HG02623 (cell line): ENCODE measurements at regions not wholly inside any gene's neighbourhood (a gene's known extent, or its start where the extent isn't known, plus 50 kb on each side); places are given as distances from the start of the nearest gene placed in this dataset.

Experiments
- ATAC-seq: cut with Tn5 transposase; IDR thresholded peaks from one replicate; pipeline ENCODE4 v1.9.1; 2021; ENCODE audit warnings: moderate library complexity; ENCODE audit not compliant: unreplicated experiment

DNA sequence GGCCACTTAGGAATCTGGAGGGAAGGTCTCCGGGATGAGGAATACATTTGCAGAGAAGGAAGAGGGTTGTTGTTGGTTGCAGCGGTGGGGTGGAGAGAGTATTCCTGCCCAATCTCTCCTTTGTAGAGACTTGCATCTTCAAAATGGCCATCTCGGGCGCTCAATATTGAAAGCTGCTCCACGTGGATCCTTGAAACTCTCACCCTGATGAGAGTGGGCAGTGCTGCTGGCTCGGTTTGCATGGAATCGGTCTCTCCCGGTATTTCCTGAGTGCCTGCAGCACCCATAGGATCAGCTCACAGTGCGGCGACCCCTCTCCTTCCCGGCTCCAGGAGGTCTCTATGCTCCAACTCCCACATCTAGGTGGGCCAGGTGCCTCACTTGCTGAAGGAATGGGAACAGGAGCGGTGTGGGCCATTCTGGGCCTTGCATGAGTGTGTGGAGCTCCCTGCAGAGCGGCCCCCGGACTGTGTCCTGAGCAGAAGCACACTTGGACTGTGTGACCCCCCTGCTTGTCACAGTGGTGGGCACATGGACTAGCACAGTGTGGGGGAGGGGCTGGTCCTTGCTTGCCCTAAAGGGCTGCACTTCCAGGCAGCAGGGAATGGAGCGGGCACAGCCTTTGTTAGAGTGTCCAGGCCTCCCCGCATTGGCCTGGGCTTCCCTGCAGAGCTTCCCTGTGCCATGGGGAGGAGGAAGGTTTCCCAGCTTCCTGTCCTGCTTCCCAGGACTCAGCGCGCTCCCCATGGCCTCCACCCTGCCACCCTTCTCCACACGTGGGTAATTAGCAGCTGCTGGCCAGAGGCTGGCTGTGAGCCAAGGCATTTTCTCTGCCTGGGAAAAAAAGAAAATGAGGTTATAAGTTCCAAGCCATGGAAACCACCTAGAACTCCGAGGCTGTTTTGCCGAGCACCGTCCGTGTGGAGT, 139.3 kb downstream of the IRF8 start:
- no peak for ATAC-seq

DNA sequence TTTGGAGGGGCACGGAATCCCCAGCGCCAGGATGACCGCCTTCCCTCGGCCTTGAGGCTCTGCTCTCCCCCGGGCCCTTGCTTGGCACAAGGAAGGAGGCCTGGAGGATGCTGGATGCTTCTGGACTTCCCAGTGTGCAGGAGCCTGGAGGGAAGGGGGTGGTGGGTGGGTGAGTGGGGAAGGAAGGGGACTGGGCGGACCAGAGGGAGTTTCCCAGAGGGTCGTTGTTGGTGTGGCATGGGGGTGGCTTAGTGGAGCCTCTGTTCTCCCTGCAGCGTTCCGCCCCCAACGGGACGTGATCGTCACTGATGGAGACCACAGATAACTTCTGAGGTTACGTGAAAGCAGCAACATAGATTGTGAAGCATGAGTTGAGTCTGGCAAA, 140.0 kb downstream of the IRF8 start:
- no peak for ATAC-seq

DNA sequence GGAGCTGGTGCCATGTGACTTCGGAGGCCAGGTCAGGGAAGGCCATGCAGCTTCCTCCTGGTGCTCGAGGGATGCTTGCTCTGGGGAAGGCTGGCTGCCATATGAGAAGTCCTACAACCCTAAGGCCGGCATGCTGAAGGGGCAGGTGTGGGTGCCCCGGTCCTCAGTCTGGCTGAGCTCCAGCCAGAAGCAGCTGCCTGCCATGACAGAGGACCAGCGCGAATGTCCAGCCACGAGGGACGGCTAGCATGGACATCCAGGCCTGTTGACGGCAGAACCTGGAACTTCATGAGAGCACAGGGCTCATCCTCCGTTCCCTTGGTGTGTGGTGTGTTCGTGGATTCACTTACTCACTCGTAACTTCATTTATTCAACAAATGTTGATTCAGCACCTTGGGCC, 140.6 kb downstream of the IRF8 start:
- ATAC-seq = no peak

DNA sequence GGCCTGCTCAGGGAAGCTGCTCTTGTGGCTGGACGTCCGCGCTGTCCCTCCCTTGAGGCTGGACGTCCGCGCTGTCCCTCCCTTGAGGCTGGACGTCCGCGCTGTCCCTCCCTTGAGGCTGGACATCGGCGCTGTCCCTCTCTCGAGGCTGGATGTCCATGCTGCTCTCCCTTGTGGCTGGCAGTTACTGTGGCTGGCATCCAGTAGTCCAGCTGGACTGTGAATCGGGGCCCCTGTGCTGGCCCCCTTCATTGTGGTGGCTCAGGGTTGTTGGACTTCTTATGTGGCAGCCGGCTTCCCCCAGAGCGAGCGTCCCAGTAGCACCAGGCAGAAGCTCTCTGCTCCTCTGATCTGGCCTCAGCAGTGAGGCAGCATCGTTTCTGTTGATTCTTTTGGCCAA, 141.5 kb downstream of the IRF8 start:
- no peak for ATAC-seq

DNA sequence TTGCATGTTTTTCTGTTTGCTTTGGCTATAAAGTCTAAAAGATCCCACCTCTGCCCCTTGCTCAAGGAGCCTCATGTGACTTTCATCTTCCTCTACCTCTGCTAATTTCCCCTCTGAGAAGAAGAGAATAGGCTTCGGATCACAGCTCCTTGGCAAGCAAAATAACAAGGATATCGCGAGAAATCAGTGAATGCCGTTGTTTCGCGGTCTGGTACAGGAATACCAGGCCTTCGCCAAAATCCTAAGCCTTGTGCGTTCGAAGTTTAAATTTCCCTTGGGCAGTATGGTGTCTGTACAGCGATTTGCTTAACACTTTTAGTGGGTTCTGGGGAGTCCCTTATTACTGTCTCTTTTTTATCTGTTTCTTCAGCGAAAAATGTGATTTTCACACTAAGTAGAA, 142.3 kb downstream of the IRF8 start:
- no peak for ATAC-seq

DNA sequence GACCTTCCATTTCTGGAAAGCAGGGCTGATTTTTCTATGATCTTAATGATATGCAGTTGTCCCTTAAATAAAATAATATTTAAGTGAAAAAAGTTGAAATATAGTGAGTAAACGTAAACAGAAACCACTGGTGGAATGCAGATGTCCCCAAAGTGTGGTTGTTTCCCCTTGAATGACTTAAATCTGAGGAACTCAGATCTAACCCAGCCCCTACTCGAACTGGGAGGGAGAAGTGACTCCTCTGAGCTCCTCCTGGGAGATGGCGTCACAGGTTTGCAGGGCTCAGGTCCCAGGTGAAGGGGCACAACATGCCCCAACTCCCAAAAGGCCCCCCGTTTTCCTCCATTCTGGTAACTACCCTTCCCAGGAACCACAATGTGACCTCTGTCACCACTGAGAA, 142.8 kb downstream of the IRF8 start:
- no peak for ATAC-seq

DNA sequence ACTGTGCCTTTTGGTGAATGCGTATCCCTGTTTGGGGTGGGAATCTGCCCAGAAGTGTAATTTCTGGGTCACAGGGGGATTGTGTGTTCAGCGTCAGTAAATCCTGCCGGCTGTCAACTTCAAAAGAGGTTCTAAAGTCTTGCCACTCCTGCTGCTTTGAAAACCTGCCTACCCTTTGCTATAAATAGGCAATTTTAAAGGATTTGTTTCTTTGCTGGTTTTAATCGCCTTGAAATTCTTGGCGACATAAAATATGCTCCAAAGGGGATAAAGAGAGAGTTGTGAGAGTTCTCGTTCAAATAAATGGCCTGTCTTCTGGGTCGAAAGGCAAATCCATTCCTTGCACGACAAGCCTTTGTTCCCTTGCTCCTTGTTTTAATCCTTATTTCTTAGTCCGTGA, 143.4 kb downstream of the IRF8 start:
- ATAC-seq = no peak

DNA sequence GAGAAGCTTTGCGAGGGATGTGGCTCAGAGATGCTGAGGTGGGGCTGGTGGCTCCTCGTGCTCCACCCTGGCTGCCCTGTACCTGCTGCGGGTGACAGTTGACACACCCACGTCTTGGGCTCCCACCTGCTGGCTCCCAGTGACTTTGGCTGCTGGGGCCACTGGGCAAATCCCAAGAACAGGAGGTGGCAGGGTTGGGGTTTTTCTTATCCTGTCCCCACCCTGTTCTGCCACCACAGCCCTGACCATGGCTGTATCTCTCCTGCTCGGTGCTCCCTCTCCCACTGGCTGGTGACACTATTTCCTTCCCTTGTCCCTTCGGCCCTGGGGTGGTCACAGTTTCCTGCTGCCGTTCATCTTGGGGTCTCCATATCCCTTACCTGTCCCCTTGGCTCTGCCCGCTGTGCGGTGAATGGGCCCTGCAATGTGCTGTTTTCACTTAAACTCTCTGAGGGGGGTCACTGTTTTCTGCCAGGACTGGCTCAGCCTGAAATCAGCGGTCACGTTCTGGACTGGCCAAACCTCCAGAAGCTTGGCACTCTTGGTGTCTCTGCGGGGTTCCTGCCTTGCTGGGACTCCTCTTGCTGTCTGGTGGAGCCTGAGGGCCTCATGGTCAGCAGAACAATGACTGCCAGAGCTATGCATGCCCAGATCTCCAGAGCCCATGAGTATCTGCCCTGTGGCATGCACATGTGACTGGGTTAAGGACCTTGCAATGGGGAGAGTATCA, 144.2 kb downstream of the IRF8 start:
- ATAC-seq = no peak

DNA sequence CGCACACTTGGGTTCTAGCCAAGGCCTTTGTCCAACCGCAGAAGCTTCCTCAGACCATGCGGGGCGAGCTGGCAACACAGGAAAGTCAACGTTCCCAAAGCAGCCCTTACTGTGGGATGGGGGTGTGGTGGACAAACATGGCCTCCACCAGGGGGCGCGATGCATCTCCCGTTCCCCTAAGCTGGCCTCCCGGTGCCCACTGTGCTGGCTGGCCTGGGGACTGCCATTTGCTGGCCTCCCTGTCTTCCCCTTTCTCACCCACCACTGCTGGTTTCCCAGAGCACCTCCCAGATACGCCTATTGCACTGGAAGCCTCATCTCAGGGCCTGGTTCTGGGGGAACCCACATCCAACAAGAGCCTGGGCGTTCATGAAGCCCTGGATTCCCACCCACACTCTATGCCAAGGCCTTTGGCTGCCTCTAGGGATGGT, 145.3 kb downstream of the IRF8 start:
- ATAC-seq = no peak

DNA sequence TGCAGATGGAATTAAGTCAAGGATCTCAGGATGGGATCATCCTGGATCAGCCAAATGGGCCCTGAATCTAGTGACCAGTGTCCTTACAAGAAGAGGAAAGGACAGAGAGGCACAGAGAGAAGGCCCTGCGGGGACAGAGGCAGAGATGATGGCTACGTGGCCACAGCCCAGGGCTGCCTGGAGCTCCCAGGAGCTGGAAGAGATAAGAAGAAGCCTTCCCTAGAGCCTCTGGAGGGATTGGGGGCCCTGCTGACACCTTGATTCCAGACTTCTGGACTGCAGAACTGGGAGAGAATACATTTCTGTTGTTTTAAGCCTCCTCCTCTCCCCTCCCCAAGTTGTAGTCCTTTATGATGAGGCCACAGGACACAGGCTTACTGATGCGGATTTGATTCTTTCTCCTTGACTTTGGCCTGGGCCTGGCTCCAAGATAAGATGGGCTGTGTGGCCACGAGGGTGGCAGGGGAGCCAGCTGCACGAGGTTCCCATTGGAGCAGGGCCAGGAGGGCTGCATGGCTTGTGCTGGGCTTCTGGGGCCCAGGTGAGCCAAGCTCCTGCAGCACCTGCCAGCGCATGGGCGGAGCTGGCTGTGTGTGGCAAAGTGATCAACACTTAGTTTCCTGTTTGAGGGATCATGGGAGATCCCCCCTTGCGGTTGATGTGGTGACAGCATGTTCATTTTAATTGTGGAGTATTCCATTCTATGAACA, 146.1 kb downstream of the IRF8 start:
- no peak for ATAC-seq

DNA sequence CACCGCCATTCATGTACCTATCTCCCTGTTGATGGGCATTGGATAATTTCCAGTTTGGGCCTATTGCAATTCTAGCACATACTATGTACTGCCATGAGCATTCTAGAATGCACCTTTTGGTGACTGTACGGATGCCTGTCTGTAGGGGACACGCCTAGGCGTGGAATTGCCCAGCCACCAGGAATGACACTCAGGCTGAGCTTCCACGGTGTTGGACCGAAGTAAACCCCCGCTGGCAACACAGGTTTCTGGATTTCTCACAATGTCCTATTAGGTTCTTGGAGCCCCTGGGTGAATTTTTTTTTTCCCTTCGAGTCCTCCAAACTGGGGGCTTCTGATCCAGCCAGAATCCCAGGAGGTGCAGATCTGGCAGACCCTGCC, 146.6 kb downstream of the IRF8 start:
- ATAC-seq = no peak

DNA sequence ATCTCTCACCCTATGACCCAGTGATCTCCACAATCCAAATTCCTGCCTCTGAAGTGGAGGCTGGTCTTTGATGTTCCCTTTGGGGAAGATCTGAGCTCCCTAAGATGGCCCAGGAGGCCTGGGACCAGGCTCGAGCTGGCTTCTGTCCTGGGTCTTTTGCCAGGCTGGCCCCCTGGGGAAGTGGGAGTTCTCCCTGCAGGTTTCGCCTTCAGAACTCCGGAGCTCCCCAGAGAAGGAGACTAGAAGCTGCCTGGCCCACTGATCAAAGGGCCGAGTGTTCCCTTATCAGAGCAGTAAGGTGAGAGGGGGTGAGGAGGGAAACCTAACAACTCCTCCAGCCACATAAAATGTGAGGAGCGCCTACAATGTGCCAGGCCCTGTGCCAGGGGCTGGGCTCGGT, 147.1 kb downstream of the IRF8 start:
- ATAC-seq = no peak

DNA sequence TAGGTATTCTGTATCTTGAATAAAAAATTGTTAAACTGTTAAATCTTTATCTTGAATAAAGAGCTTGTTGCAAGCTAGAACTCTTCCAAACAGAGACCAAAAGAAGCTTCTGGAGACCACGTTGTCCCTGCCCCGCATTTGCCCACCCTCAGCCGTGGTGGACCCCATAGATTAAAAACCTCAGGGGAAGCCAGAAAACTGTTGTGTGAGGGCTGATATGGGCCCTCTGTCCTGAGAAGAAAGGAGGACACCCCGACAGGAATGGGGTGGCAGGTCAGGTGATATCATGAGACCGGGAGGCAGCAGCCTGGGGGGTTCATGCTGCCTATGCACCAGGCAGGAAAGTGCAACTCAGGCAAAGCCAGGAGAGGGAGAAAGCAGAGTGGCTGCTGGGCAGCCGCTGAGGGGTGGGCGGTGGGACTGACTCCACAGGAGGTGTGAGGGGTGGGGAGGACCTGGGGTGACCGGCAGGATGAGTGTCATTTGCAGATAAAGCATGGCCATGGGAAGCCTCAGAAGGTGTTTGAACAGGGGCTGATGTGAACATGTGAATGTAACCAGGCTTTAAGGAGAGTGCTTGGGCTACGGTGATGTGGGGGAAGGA, 147.8 kb downstream of the IRF8 start:
- no peak for ATAC-seq

DNA sequence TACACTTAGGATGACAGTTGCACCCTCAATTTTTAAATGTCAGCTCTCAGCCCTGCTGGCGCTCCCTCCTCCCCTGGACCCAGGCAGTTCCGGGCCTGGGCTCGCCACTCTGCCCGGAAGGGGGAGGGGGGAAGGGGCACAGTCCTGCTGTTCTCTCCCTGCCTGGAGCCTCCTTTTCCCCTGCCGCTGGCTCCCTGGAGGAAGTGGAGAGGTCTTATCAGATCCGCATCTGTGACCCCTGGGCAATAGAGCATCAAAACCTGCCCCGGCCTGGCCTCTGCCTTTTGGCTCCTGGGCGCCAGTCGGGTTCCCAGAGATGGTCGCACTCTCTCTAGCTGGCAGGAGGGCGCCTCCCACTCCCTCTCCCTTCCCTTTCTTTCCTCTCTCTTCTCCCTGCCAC, 149.3 kb downstream of the IRF8 start:
- ATAC-seq = no peak

DNA sequence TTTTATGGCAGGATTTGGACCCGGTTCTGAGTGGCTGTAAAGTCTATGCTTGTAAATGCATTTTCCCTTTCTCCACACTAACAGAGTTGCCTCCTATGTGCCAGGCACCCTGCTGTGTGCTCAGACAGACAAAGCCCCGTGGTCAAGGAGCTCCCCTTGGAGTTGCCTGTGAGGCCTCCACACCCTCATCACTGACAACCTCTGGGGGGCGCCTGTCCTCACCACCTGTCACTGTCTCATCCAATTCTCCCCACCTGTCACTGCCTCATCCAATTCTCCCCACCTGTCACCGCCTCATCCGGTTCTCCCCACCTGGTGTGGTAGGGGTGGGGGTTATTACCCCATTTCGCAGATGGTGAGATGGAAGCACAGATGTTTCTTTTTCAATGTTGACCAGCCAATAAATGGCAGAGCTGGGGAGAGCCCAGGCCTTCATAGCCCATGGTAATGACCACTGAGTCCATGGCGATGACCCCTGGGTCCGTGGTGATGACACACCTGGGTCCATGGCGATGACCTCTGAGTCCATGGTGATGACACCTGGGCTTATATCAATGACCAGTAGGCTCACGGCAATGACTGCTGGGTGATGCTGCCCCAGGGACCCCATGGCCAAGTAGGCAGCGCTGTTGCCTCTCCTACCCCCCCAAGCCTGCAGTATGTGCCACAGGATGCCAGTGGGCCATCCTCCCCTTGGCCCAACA, 150.1 kb downstream of the IRF8 start:
- no peak for ATAC-seq

DNA sequence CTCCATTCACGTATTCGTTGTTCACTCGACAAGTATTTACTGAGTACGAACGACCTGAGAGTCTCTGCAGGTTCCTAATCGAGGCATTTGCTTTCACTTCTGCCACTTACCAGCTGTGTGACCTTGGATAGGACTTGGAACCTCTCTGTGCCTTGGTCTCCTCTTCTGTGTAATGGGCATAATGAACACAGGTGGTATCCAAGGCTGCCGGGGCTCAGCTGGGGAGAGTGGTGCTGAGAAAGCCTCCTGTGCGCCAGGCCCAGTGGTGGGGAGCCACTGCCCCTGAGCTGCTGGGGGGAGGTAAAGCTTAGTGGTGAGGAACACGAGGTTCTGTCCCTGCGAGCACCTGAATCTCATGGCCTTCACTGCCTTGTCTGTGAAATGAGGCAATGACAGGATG, 150.7 kb downstream of the IRF8 start:
- ATAC-seq = no peak

DNA sequence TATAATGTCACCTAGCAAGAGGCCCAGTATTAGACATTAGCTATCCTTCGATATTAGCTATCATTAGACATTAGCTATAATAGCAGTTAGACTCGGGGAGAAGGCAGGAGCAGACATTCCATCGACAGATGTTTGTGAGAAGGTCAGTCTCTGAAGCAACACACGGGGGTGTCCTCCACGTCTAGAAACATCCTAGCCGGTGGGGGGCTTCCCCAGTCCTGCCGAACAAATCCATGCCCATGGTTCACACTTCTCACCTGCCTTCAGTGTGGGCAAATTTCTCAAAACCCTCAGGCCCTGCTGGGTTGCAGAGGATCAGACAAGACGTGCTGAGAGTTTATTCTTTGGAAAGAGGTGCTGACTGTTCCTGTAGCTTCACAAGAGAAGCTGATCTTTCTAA, 151.1 kb downstream of the IRF8 start:
- no peak for ATAC-seq

DNA sequence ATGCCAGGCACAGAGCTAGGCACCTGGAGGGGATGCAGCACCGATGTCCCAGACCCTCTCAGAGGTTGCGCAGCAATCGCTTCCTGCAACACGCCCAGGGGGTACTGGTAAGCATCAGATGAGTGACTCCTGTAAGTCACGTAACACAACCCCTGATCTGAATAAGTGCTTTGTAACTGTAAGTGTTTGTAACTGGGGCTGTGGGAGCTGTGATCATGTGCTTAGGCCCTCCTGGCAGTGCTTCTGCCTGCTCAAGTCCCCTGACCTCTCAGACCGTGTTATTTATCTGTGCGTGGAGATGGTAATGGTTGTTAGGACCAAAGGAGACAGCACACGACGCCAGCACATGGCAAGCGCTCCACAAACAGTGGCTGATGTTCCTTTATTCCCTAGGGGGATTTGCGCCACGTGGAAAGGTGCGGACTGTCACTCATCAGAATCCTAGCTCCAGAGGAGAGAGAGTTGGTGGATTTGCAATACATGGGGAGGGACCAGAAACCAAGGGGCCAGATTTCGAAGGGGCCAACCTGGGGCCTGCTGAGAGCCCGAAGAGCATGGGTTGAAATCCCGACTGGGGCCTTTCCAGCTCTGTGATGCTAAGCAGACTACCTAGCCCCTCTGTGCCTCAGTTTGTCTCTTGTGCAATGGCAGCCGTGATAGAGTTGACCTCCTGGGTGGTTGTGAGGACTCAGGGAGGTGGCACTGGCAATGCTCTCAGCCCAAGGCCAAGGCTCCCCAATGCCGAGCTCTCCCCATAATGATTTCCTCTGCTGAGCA, 151.8 kb downstream of the IRF8 start:
- no peak for ATAC-seq

DNA sequence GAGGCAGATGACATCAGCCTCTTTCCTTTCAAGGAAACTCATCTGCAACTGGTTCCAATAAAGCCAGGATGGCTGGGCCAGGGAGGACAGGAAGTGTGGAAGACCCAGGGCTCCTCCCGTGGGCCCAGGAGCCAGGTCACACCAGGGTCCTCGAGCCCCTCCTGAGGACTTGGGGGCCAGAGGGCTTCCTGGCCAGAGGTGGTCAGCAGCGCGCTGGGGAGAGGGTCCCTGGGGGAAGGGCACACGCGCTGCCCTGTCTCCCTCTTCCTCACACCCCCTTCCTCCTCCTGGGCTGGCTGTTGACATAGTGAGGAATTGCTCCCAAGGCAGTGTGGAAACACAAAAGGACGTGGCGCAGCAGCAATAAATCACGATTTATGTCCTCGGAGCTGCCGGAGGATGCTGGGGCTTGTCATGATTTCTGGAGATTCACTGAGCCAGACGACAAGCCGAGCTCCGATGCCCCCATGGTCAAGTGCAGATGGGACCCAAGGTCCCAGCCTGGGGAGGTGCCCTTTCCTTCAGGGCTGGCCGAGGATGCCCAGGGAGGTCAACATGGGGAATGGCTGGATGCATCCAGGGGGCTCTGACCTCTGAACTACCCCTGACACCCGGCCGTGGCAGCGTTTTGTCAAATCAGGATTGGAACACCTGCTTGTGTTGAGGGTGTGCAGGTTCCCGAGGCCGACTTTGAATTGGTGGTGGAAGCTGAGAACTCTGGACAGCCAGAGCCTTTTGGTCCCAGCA, 152.6 kb downstream of the IRF8 start:
- no peak for ATAC-seq
